GM12892 (cell line): ENCODE measurements at regions not wholly inside any gene's neighbourhood (a gene's known extent, or its start where the extent isn't known, plus 50 kb on each side); places are given as distances from the start of the nearest gene placed in this dataset.

Source experiments
- POLR2A ChIP-seq: IDR thresholded peaks from 2 replicates; pipeline ENCODE4 v1.6.1; 2011; ENCODE audit warnings: low read depth, low read length, control low read depth
- POLR2AphosphoS5 ChIP-seq: IDR thresholded peaks from 2 replicates; pipeline ENCODE4 v1.6.1; 2011; ENCODE audit warnings: low read depth, low read length, control low read depth
- TAF1 ChIP-seq: IDR thresholded peaks from 2 replicates; pipeline ENCODE4 v1.6.1; 2011; ENCODE audit warnings: low read depth, mild to moderate bottlenecking, control low read depth, low read length, borderline replicate concordance

- TF ChIP-seq POLR2A = no peak
- no peak for TF ChIP-seq POLR2AphosphoS5
- no peak for TF ChIP-seq TAF1
Measured at GRCh38 chrX:69019073-69019890, 146.0 kb downstream of the PJA1 start.
